G401 (cell line): ENCODE measurements at regions not wholly inside any gene's neighbourhood (a gene's known extent, or its start where the extent isn't known, plus 50 kb on each side); places are given as distances from the start of the nearest gene placed in this dataset.
A peak's percentile ranks its signal among the peaks of the same experiment; 100 is the strongest.

ENCODE experiments used
- DNase-seq: peaks from one replicate; pipeline ENCODE4 v3.0.0-alpha.2; 2015; ENCODE audit warnings: low spot score
- in situ Hi-C: cut with HindIII; loops from 2 replicates; pipeline ENCODE4 v1.10.0; 2016; ENCODE audit warnings: low sequenced_read_pairs, mixed read lengths

DNA sequence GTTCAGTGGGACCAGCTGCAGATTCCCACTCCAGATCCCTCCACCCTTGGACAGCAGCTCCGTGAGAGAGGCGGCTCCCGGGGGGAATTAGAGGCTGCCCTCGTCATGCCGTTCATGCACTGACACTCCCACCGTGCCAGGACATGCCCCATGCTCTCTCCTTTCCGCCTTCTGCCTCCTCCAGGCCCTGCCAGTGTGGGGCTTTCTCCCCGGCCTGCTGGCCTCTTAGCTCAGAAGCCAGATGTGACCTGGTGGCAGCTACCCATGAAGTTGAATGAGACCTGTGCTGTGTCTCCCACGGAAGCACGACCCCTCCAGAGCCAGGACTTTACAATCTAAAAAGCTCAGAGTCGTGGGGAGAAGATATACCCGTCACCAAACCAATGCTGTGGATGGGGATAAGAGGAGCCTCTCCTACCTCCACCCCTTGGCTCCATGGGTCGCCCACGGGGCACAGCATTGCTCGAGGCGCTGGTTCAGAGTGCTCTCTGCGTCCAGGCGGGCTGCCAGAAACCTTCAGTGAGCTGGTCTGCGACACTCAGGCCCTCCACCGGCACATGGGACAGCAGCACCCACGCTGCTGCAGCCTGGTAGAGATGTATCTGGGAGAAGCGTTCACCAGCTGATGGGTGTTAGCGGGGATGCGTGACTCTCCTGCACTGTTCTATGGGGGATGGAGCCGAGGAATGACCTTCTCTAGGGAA is 111.0 kb upstream of the GPC1 start:
- in situ Hi-C loops: no loop called here

DNA sequence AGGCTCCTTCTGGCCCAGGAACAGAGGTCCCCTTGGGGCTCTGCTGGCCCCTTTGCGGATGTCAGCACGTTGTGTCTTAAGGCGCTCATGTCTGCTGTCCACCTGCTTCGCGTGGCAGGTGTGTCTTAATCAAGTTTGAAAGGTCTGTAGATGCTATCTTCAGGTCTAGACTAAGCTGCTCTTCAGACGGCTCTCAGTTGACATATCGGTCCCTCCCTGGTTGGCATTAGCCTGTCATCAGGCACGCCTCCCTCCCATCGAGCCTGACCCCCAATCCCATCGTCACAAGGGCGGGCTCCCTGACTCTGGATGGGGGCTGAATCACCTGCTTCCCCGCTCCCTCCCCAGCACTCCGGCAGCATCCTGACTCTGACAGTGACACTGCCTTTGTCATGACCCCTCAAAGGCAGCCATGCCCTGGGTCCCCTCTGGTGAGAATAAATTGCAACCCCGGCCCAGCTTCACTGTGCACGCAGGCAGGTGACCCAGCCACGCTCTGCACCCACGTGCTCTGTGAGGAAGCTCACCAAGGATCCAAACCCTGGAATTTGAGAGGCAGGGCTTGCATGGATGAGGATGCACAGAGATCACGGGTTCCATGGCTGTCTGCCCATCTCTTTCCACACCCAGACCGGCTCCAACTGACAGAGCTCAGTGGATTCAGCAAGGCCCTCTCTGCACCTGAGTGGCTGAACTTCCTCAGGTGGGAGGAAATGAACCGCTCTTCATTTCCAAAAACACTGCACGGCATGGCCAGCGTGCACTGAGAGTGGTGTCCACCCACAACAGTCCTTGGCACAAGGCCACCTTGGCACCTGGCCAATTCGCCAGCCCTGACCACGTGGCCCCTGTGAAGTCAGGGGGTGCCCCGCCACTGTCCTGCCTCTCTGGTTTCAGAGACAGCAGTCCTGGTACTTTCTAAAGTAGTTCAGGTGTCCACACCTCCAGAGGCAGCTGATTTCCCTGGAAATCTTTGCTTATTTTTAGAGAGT is 110.2 kb upstream of the GPC1 start:
- peak; percentile 15 for DNase-seq
- in situ Hi-C loops: no loop called here

More for the DNA sequence above, 111.0 kb upstream of the GPC1 start:
- DNase-seq: no peak

DNA sequence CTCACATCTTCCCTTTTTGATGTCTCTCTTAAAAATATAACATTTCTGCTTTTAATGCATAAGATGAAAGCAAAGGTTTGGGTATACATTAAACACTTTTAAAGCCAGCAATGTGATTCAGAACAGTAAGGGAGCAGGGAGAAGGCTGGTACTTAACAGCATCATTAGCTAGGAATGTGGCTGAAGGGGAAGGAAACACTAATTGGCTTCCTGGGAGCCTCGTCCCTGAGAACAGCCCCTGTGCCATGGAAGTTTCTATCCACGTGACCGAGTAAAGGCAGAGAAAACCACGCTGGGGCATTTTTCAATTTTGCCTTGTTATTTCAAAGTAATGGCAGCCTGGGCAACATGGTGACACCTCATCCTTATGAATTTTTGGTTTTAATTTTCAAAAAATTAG is 109.2 kb upstream of the GPC1 start:
- no peak for DNase-seq

DNA sequence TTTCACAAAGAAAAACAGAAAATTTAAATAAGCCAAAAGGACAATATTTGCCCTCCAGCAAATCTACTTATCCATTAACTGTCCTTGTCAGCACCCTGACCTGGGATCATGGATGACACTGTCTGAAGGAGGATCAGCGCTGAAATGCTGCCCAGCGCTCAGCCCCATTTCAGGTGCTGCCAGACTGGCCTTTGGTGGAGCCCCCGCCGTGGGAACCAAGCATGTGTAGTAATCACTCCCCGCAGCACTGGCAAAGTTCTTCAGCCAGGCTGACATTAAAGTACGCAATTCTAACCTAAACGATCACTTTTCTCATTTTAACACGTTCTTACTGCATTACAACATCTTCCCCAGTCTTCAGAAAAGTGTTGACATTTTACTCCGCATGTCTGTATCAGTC is 108.6 kb upstream of the GPC1 start:
- in situ Hi-C loops: no loop called here
- no peak for DNase-seq

More for the DNA sequence above, 109.2 kb upstream of the GPC1 start:
- in situ Hi-C loops: no loop called here

DNA sequence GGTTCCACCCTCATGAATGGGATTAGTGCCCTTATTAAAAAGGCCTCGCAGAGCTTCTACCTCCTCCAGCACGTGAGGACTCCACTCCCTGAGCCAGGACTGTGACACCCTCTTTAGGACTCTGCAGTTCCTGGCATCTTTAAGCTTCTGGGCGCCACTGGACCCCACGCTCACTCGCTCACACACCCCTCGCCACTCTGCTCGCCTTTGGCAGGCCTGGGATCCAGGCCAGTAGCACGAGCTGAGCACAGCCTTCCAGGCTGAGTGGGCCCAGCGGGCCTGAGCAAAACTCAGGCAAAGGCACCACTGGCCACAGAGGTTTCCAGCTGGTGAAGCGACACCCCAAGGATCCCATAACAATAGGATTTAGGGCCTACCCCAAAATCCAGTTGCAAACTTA is 107.9 kb upstream of the GPC1 start:
- DNase-seq: no peak
- in situ Hi-C loops: no loop called here

DNA sequence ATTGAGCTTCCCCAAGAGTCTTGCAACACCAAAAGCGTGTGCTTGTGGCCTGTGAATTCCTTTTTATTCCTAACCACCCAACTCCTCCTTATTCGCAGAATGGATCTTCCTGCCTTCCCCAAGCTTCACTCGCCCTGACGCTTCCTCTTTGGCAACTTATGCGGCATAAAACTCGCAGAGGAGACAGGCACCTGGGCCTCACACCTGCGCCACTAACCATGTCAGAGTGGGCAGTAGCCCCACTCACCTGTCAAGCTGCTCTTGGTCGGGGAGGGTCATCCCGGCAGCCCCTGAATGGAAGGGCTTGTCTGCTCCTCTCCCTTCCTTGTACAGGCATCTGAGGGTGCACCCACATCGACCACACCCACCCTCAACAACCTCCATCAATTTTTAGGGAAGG is 106.9 kb upstream of the GPC1 start:
- no peak for DNase-seq
- in situ Hi-C loops: no loop called here

DNA sequence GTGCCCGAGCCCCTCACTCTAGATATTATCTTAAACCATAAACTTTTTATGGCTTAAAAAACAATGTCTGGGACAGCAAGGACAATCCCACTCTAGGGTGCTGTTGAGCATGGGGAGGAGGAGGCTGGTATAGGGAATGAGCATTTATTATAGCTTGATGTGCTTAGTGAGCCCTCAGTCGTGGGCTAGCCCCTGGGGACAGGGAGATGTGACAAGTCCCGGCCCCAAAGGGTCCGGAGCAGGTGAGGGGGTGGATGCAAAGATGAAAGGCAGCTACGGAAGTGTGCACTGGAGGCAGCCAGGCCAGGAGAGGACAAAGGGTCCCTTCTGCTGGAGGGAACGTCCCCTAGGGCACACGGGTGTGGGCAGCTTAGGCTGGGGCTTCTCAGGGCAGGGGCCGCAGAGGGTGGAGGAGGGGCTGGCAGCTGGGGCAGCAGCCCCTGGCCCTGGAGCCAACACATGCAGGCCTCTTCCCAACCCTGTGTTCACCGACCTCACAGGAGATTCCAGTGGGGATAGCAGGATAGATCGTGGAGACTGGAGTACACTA is 106.3 kb upstream of the GPC1 start:
- DNase-seq: no peak
- in situ Hi-C loops: no loop called here

DNA sequence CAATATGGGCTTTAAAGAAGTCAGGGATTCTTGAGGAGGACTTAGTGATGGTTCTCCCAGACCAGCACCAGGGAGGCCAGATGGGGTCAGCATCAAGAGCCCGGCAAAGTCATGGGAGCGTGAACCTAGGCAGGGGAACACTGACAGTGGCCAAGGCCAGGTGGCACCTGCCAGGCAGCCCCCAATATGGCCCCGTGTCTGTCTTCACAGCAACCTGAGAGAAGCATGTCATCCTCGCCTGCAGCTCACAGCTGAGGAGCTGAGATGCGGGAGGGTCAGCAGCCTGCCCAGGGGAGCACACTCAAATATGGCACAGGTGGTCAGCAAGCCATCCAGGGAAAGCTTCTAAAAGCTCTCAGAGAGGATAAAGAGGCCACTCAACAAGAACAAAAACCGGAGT is 105.7 kb upstream of the GPC1 start:
- DNase-seq: no peak
- in situ Hi-C loops: no loop called here

DNA sequence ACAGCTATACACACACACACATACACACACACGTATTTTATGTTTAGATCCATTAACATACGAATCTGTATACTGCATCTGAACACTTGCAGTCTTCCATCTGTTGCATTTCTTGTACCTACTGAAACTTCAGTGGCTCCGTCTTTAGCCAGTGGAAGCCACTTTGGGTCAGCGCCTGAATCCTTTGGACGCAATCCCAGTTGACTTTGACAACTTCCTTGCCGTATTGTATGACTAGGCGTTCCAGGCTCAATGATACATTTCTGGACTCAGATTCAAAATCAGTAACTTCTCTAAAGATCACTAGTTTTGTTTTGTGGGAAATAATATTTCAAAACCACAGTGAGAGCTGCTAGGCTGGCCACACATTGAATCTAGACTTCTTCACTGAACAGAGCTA is 101.5 kb upstream of the GPC1 start:
- no peak for DNase-seq
- in situ Hi-C loops: no loop called here

DNA sequence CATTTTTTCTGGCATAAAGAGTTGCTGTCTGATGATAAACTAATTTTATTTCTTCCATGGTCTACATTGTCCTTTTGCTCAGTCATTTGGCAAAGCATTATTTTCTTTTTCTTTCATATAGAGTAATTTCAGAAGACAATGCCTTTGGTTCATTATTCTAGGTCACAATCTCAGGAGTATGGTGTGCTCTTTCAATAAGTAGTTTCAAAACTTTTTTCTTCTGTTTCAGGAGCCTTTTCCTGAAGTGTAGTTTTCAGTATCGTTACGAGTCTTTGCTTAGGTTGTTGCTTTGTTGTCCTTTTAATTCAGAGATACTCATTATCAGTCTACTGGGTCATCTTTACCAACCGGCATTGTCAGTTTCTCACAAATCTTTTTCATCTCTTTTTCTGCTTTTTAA is 100.4 kb upstream of the GPC1 start:
- no peak for DNase-seq
- in situ Hi-C loops: no loop called here

DNA sequence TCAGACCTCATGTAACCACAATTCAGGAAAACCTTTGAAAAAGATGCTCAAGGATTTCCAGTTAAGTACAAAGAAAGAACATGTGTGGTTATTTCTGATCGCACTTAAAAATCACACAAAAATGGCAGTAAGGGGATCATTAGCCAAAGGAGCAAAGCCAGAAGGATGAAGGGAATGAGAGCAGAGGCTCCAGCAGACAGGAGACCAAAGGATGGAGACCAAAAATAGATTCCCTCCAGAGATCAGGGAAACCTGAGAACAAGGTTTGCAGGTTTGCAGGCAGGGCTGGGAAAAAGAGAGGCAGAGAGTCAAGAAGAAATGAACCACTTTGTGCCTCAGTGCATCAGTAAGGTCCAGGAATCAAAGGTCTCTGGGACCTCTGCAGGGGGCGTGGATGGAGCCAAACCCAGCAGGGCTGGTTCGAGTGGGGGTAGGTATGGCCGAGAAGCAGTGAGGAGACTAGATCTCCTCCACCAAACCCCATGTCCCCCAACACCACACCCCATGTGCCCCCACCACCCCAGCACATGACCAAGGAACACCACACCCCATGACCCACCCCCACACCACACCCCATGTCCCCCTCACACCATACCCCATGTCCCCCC is 98.5 kb upstream of the GPC1 start:
- in situ Hi-C loops: no loop called here
- DNase-seq: no peak

DNA sequence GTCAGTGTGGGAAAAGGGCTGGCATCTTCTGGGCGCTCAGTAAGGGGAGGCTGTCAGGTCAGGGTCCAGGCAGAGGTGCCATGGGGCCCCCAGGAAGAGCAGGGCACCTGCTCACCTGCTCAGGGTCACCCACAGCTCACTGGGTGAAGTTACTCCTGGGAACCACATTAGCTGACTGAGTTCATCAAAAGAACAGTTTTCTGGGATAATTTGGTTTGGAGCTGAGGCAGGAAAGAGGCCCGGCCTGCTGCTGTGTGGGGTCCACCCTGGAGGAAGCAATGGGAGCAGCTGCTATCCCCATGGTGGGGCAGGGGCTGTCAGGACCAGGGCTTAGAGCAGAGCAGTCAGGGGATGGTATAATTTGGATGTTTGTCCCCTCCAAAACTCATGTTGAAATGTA is 97.2 kb upstream of the GPC1 start:
- no peak for DNase-seq
- in situ Hi-C loops: no loop called here

DNA sequence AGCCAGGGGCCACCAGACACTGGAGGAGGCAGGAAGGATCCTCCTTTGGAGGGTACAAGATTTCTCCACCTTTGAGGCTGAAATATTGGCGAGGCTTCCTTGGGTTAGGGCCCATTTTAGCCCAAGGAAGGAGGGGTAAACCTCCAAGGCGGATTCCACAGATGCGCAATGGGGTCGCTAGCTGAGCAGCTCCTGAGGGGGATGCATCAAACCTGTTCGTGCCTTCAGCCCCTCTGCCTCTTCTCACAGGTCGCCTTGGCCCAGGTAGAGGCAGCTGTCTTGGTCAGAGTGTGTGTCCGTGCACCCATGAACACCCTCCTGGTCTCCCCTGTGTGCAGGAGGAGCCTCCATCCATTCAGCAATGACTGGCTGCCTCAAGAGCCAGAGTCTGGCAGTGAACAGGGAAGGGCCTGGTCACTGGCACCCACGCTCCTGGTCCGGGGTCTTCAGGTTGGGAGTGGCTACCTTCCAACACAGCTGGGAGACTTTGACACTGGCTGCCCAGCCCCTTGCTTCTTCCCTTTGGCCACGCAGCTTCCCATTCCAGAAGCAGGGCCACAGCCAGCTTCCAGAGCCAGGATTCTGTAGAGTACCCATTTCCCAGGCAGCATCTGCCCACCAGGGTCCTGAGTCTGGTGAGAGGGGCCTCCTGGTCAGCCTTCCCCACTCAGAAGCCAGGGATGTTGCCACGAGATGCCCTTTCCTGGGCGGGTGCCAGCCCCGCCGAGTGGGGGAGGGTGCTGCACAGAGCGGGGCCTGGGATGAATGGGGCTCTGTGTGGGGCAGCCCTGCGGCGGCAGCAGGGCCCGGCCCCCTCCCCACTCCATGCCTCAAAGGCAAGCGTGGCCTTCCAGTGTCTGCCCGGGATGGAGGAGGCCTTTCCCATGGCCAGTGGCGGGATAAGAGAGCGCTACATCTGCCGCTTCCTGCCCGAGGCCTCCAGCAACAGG is 95.8 kb upstream of the GPC1 start:
- in situ Hi-C loops: no loop called here
- no peak for DNase-seq

DNA sequence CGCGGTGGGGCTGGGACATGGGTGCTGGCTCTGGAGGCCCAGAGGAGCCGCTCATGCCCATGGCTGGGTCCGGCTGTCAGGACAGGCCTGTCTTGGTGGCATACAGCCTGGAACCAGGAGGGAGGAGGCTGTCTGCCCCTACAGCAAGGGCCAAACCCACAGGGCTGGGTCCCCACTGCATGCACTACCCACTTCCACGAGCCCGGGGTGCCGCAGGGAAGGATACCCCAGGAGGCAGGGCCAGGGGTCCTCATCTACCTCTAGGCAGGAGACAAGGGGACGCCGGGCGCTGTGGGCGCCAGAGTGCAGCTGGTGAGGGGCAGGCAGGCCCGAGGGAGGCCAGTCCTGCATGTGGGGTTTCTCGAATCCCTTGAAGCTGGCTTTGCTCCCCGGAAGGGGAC is 95.1 kb upstream of the GPC1 start:
- DNase-seq: no peak
- in situ Hi-C loops: no loop called here

DNA sequence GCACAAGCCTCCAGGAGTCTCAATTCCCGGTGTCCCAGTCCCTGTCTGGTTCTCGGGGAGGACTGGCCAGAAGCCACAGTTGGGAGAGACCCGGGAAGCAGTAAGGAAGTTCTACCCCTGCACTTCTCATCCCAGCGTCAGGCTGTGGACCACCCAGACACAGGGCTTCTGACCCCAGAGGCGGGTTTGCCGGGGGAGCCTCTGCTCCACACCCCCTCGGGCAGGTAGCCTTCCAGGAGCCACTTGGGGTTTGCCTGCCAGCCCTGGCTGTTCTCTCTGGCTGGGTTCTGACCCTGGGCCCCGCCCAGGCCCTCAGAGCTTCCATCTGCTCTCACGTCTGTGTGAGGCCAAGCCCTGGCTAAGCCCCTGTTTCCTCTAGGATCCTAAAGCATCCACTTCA is 94.4 kb upstream of the GPC1 start:
- in situ Hi-C loops: no loop called here
- peak; percentile 79 for DNase-seq

DNA sequence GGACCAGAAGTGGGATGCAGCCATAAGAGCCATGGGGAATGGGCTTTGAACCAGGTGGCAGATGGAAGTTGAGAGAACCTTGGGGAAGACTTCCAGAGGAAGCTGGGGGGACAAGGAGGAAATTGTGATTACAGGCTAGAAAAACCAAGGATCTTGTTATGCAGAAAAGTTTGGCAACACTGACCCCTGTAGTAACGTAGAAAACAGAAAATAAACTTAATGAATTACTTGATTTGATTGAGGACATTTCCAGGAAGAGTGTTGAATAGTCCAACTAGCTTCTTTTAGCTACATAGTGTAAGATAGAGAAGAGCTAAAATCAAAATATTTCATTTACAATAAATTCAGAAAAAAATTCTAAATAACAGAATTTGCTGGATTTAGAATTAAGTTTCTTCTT is 91.9 kb upstream of the GPC1 start:
- in situ Hi-C loops: no loop called here
- DNase-seq: no peak

DNA sequence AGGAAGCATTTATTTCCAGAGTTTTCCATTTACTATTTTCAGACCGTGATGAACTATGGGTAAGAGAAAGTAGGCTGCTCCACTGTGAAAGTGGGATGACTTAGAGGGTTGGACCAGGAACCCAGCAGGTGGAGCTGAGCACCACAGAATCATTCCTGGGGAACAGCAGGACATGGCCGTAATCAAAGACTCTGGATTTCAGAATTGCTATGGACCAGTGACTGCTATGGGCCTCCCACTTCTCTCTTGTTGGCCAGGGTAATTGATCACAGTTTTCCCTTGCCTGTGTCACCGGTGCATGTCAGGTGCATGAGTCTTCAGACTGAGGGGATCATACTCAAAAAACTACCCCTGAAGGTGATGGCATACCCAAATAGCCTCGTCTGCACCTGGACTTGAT is 90.6 kb upstream of the GPC1 start:
- no peak for DNase-seq
- in situ Hi-C loops: no loop called here

DNA sequence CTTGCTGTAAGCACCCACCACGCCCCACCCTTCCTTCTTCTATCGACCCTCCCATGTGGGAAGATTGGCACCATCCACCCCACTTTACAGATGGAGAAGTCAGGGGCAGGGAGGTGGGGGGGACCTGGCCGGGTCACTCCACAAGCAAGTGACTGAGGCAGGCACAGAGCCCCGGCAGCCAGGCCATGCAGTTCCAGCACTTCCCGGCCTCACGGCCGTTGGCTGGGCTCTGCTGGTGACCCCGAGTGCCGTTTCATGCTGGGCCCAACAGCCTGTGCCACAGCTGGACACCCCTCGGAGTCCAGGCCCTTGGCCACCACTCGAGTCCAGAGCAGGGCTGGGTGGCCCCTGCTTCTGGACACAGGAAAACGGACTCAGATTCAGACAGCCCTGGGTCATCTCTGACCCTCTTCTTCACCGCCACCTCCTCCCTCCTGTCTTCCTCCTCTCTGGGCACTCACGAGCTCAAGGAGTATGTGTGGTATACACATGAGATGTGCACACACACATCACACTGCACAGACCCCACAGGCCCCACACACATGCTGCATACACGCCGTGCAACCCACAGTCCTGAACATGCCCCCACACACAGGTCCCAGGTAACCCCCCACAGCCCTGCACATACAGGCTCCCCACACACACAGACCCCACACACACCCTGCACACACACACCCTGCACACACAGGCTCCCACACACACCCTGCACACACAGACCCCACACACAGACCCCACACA is 89.3 kb upstream of the GPC1 start:
- DNase-seq: no peak
- in situ Hi-C loops: no loop called here
